SW480 (cell line): ENCODE measurements at regions not wholly inside any gene's neighbourhood (a gene's known extent, or its start where the extent isn't known, plus 50 kb on each side); places are given as distances from the start of the nearest gene placed in this dataset.

Experiments used
- DNase-seq: peaks from one replicate; pipeline ENCODE4 v3.0.0-alpha.2; 2016; ENCODE audit warnings: low spot score

- DNase-seq, result no peak
These were observed 510.0 kb downstream of the ACTL7B start for GRCh38 chr9:108345826-108346225.

GRCh38 chr9:108339251-108339650 lies 516.5 kb downstream of the ACTL7B start:
- DNase-seq, result no peak

- no peak for DNase-seq
These were observed 519.2 kb downstream of the ACTL7B start for GRCh38 chr9:108336575-108336974.

- no peak for DNase-seq
These were observed 522.2 kb downstream of the ACTL7B start for GRCh38 chr9:108333530-108333983.

- no peak for DNase-seq
These were observed 524.2 kb downstream of the ACTL7B start for GRCh38 chr9:108331596-108331995.

- no peak for DNase-seq
These were observed 530.4 kb downstream of the ACTL7B start for GRCh38 chr9:108325406-108325805.

- DNase-seq, result no peak
These were observed 532.2 kb downstream of the ACTL7B start for GRCh38 chr9:108323615-108324014.

GRCh38 chr9:108322326-108323098 lies 533.3 kb downstream of the ACTL7B start:
- no peak for DNase-seq

- DNase-seq, result no peak
These were observed 539.2 kb downstream of the ACTL7B start for GRCh38 chr9:108316630-108317029.

- DNase-seq, result no peak
These were observed 539.7 kb downstream of the ACTL7B start for GRCh38 chr9:108316066-108316465.

GRCh38 chr9:108311745-108312144 lies 544.0 kb downstream of the ACTL7B start:
- DNase-seq, result no peak

GRCh38 chr9:108310202-108310601 lies 545.6 kb downstream of the ACTL7B start:
- DNase-seq, result no peak

GRCh38 chr9:108300306-108301287 lies 555.2 kb downstream of the ACTL7B start:
- DNase-seq, result no peak

- no peak for DNase-seq
These were observed 558.7 kb downstream of the ACTL7B start for GRCh38 chr9:108297073-108297472.

- no peak for DNase-seq
These were observed 559.7 kb downstream of the ACTL7B start for GRCh38 chr9:108296056-108296455.

- DNase-seq, result no peak
These were observed 564.2 kb downstream of the ACTL7B start for GRCh38 chr9:108291586-108291932.

GRCh38 chr9:108290839-108291585 lies 564.8 kb downstream of the ACTL7B start:
- no peak for DNase-seq

- no peak for DNase-seq
These were observed 569.1 kb downstream of the ACTL7B start for GRCh38 chr9:108286638-108287206.

- no peak for DNase-seq
These were observed 572.1 kb downstream of the ACTL7B start for GRCh38 chr9:108283696-108284095.

GRCh38 chr9:108282872-108283271 lies 572.9 kb downstream of the ACTL7B start:
- DNase-seq, result no peak

GRCh38 chr9:108281696-108282095 lies 574.1 kb downstream of the ACTL7B start:
- no peak for DNase-seq

GRCh38 chr9:108278341-108278740 lies 577.4 kb downstream of the ACTL7B start:
- DNase-seq, result no peak
